Esophagus muscularis mucosa (tissue), 4 donors: ENCODE measurements at regions not wholly inside any gene's neighbourhood (a gene's known extent, or its start where the extent isn't known, plus 50 kb on each side); places are given as distances from the start of the nearest gene placed in this dataset.

Source experiments
- DNase-seq: peaks from one replicate; pipeline ENCODE4 v3.0.0-alpha.2; 2017; ENCODE audit errors: extremely low spot score
- H3K27ac ChIP-seq, 4 donors: fragments of 200-600 bp; sonication (generic); replicated peaks in 1 of 4; 1 replicate in 3 of 4; 2 replicates in 1 of 4; pipeline ENCODE4 v1.5.1; 2016 to 2019; ENCODE audit warnings: mild to moderate bottlenecking in 1 of 4
- H3K27me3 ChIP-seq, 4 donors: fragments of 200-600 bp; sonication (generic); one replicate each; pipeline versions ENCODE4 v1.5.1 to v1.6.0; 2016 to 2019
- H3K36me3 ChIP-seq, 4 donors: fragments of 200-600 bp; sonication (generic); one replicate each; pipeline ENCODE4 v1.5.1; 2016 to 2019
- H3K4me1 ChIP-seq, 4 donors: fragments of 200-600 bp; sonication (generic); one replicate each; pipeline ENCODE4 v1.5.1; 2016 to 2019
- H3K4me3 ChIP-seq, 4 donors: fragments of 200-600 bp; sonication (generic); 1 replicate in 2 of 4; 2 replicates in 2 of 4; pipeline ENCODE4 v1.5.1; 2016 to 2019; ENCODE audit warnings: mild to moderate bottlenecking in 4 of 4, moderate library complexity in 1 of 4
- H3K9me3 ChIP-seq, 4 donors: fragments of 200-600 bp; sonication (generic); 1 replicate in 3 of 4; 2 replicates in 1 of 4; pipeline ENCODE4 v1.5.1; 2016 to 2019
- CTCF ChIP-seq, 3 experiments: fragments of 200-600 bp in 2 of 3; fragments of 450-650 bp in 1 of 3; sonication (generic) in 2 of 3; IDR thresholded peaks; one replicate each; pipeline ENCODE4 v1.5.1; 2017 to 2019; ENCODE audit warnings: antibody characterized with exemption in 3 of 3, mild to moderate bottlenecking in 2 of 3, moderate library complexity in 1 of 3
- EP300 ChIP-seq: sonication (generic); formaldehyde crosslinking; IDR thresholded peaks from one replicate; pipeline ENCODE4 v1.6.1; 2017; ENCODE audit warnings: antibody characterized with exemption
- POLR2A ChIP-seq: fragments of 450-650 bp; IDR thresholded peaks from one replicate; pipeline ENCODE4 v1.6.1; 2017; ENCODE audit warnings: antibody characterized with exemption, moderate library complexity, mild to moderate bottlenecking, low read depth
- POLR2AphosphoS5 ChIP-seq, 2 donors: sonication (generic); formaldehyde crosslinking; IDR thresholded peaks; one replicate each; pipeline ENCODE4 v1.6.1; 2017; ENCODE audit warnings: antibody characterized with exemption in 2 of 2
- WGBS: methylation state at CpG from one replicate; pipeline ENCODE4 v1.1.5; 2018; 5-methylcytosine and 5-hydroxymethylcytosine counted together
- intact Hi-C: fragments of 100-400 bp; cut with DNase I; formaldehyde crosslinking; loops from one replicate; pipeline ENCODE4 v1.15.1; 2023

GRCh38 chr2:42860319-42861094 lies 68.1 kb upstream of the HAAO start:
- Histone ChIP-seq H3K36me3 (no peaks in the 10 kb centered on the region), H3K9me3 (peaks cover 0 to 7% (median 0%) of the 10 kb centered on the region in 4 donors), H3K27ac (peak overlapping the region in 2 of 4 donors; percentile 4 to 17), H3K4me3 (no peak overlapping the region), H3K27me3 (no peaks in the 10 kb centered on the region), H3K4me1 (peaks cover 2 to 15% (median 6%) of the 10 kb centered on the region in 4 donors)
- intact Hi-C loops: no loop called here
- no peak for DNase-seq
- WGBS: 77% methylated on average over 5 of the region's 5 CpGs
- no peak for TF ChIP-seq EP300
- no peak for TF ChIP-seq POLR2A
- no peak for TF ChIP-seq CTCF (IDR thresholded peaks at IDR 0.05)
- no peak for TF ChIP-seq POLR2AphosphoS5 (IDR thresholded peaks at IDR 0.05)

- no peaks in the 10 kb centered on the region for H3K27me3 ChIP-seq
- no peak for DNase-seq
- 64% methylated on average over 4 of the region's 4 CpGs for WGBS
- H3K27ac ChIP-seq: peak overlapping the region in 2 of 4 donors; percentile 4 to 17
- TF ChIP-seq EP300 (no peak), POLR2A (no peak), POLR2AphosphoS5 (IDR thresholded peaks at IDR 0.05) (no peak)
- intact Hi-C loops: loop anchor here (5.0 to 10.0 kb wide), 2 partner anchors 88 to 625 kb away; no protein-coding TSS in a partner anchor
- peaks cover 0 to 7% (median 0%) of the 10 kb centered on the region in 4 donors for H3K9me3 ChIP-seq
- no peaks in the 10 kb centered on the region for H3K36me3 ChIP-seq
- no peak overlapping the region for H3K4me3 ChIP-seq
- peaks cover 0 to 14% (median 11%) of the 10 kb centered on the region in 4 donors for H3K4me1 ChIP-seq
These were observed 67.4 kb upstream of the HAAO start for GRCh38 chr2:42859791-42860190.

- intact Hi-C loops: loop anchor here (5.0 to 10.0 kb wide), 2 partner anchors 88 to 626 kb away; no protein-coding TSS in a partner anchor
- Histone ChIP-seq H3K36me3 (no peaks in the 10 kb centered on the region), H3K27me3 (no peaks in the 10 kb centered on the region), H3K27ac (peak overlapping the region in 1 of 4 donors; percentile 17), H3K4me3 (no peak overlapping the region), H3K9me3 (peaks cover 0 to 7% (median 0%) of the 10 kb centered on the region in 4 donors), H3K4me1 (peaks cover 6 to 18% (median 17%) of the 10 kb centered on the region in 4 donors)
- TF ChIP-seq POLR2AphosphoS5 (IDR thresholded peaks at IDR 0.05) (no peak), POLR2A (no peak), CTCF (IDR thresholded peaks at IDR 0.05) (peak; percentile 91 to 95 (median 93)), EP300 (no peak)
- no peak for DNase-seq
- 38% methylated on average over 2 of the region's 2 CpGs for WGBS
These were observed 66.7 kb upstream of the HAAO start for GRCh38 chr2:42859006-42859552.

GRCh38 chr2:42858140-42859005 lies 66.0 kb upstream of the HAAO start:
- Histone ChIP-seq H3K27me3 (no peaks in the 10 kb centered on the region), H3K4me1 (peaks cover 13 to 23% (median 22%) of the 10 kb centered on the region in 4 donors), H3K4me3 (no peak overlapping the region), H3K36me3 (no peaks in the 10 kb centered on the region), H3K27ac (peak overlapping the region in 1 of 4 donors; percentile 17), H3K9me3 (peaks cover 0 to 7% (median 0%) of the 10 kb centered on the region in 4 donors)
- 81% methylated on average over 4 of the region's 4 CpGs for WGBS
- intact Hi-C loops: loop anchor here (5.0 to 10.0 kb wide), 2 partner anchors 89 to 626 kb away; no protein-coding TSS in a partner anchor
- no peak for DNase-seq
- no peak for TF ChIP-seq POLR2AphosphoS5 (IDR thresholded peaks at IDR 0.05)
- TF ChIP-seq EP300: no peak
- no peak for TF ChIP-seq POLR2A
- no peak for TF ChIP-seq CTCF (IDR thresholded peaks at IDR 0.05)
